ENCODE measurements at regions not wholly inside any gene's neighbourhood (a gene's known extent, or its start where the extent isn't known, plus 50 kb on each side); places are given as distances from the start of the nearest gene placed in this dataset.

- Mint-ChIP-seq H3K4me1 (ENCODE audit: unreplicated experiment) (peaks cover 10% of the 10 kb centered on the region), H3K4me3 (ENCODE audit: unreplicated experiment) (no peak overlapping the region), H3K36me3 (ENCODE audit: low read depth, unreplicated experiment) (no peaks in the 10 kb centered on the region), H3K27me3 (ENCODE audit: unreplicated experiment) (peaks cover 4% of the 10 kb centered on the region), H3K27ac (ENCODE audit: unreplicated experiment) (no peak overlapping the region), H3K9me3 (ENCODE audit: unreplicated experiment) (no peaks in the 10 kb centered on the region)
- no peak for DNase-seq (ENCODE audit: low spot score)
- TF ChIP-seq, protein P1, sequence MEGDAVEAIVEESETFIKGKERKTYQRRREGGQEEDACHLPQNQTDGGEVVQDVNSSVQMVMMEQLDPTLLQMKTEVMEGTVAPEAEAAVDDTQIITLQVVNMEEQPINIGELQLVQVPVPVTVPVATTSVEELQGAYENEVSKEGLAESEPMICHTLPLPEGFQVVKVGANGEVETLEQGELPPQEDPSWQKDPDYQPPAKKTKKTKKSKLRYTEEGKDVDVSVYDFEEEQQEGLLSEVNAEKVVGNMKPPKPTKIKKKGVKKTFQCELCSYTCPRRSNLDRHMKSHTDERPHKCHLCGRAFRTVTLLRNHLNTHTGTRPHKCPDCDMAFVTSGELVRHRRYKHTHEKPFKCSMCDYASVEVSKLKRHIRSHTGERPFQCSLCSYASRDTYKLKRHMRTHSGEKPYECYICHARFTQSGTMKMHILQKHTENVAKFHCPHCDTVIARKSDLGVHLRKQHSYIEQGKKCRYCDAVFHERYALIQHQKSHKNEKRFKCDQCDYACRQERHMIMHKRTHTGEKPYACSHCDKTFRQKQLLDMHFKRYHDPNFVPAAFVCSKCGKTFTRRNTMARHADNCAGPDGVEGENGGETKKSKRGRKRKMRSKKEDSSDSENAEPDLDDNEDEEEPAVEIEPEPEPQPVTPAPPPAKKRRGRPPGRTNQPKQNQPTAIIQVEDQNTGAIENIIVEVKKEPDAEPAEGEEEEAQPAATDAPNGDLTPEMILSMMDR (IDR thresholded peaks at IDR 0.05; ENCODE audit: unreplicated experiment), result no peak
Observed at GRCh38 chr4:110682311-110682710, 59.4 kb upstream of the PITX2 start.

GRCh38 chr4:110683601-110684000 lies 60.7 kb upstream of the PITX2 start:
- Mint-ChIP-seq H3K9me3 (ENCODE audit: unreplicated experiment) (no peaks in the 10 kb centered on the region), H3K27me3 (ENCODE audit: unreplicated experiment) (peaks cover 4% of the 10 kb centered on the region), H3K27ac (ENCODE audit: unreplicated experiment) (no peak overlapping the region), H3K4me3 (ENCODE audit: unreplicated experiment) (no peak overlapping the region), H3K4me1 (ENCODE audit: unreplicated experiment) (peaks cover 10% of the 10 kb centered on the region), H3K36me3 (ENCODE audit: low read depth, unreplicated experiment) (no peaks in the 10 kb centered on the region)
- TF ChIP-seq, protein P1 (IDR thresholded peaks at IDR 0.05; ENCODE audit: unreplicated experiment), result no peak
- DNase-seq (ENCODE audit: low spot score), result no peak

DNA sequence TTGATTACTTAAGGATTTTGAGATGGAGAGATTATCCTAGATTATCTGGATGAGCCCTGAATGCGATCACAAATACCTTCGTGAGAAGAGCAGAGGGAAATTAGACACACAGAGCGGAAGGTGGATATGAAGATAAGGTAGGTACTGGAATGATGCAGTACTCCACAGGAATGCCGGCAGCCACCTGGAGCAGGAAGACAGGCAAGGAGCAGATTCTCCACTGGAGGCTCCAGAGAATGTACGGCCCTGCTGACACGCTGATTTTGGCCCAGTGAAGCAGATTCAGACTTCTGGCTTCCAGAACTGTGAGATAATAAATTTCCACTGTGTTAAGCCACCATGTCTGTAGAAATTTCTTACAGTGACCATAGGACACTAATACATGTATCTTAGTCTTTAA lies 79.4 kb upstream of the PITX2 start:
- H3K36me3 Mint-ChIP-seq (ENCODE audit: low read depth, unreplicated experiment), result no peaks in the 10 kb centered on the region
- no peaks in the 10 kb centered on the region for H3K27me3 Mint-ChIP-seq (ENCODE audit: unreplicated experiment)
- no peaks in the 10 kb centered on the region for H3K9me3 Mint-ChIP-seq (ENCODE audit: unreplicated experiment)
- H3K4me1 Mint-ChIP-seq (ENCODE audit: unreplicated experiment), result no peaks in the 10 kb centered on the region
- TF ChIP-seq, protein P1 (IDR thresholded peaks at IDR 0.05; ENCODE audit: unreplicated experiment), result no peak
- H3K27ac Mint-ChIP-seq (ENCODE audit: unreplicated experiment), result no peak overlapping the region
- no peak for DNase-seq (ENCODE audit: low spot score)
- no peak overlapping the region for H3K4me3 Mint-ChIP-seq (ENCODE audit: unreplicated experiment)

GRCh38 chr4:110704748-110705439 lies 82.0 kb upstream of the PITX2 start:
- Mint-ChIP-seq H3K9me3 (ENCODE audit: unreplicated experiment) (no peaks in the 10 kb centered on the region), H3K4me3 (ENCODE audit: unreplicated experiment) (no peak overlapping the region), H3K36me3 (ENCODE audit: low read depth, unreplicated experiment) (no peaks in the 10 kb centered on the region), H3K4me1 (ENCODE audit: unreplicated experiment) (no peaks in the 10 kb centered on the region), H3K27ac (ENCODE audit: unreplicated experiment) (no peak overlapping the region), H3K27me3 (ENCODE audit: unreplicated experiment) (no peaks in the 10 kb centered on the region)
- DNase-seq (ENCODE audit: low spot score), result no peak
- TF ChIP-seq, protein P1 (IDR thresholded peaks at IDR 0.05; ENCODE audit: unreplicated experiment), result no peak

- Mint-ChIP-seq H3K27me3 (ENCODE audit: unreplicated experiment) (no peaks in the 10 kb centered on the region), H3K36me3 (ENCODE audit: low read depth, unreplicated experiment) (no peaks in the 10 kb centered on the region), H3K4me1 (ENCODE audit: unreplicated experiment) (no peaks in the 10 kb centered on the region), H3K9me3 (ENCODE audit: unreplicated experiment) (no peaks in the 10 kb centered on the region), H3K27ac (ENCODE audit: unreplicated experiment) (no peak overlapping the region), H3K4me3 (ENCODE audit: unreplicated experiment) (no peak overlapping the region)
- no peak for DNase-seq (ENCODE audit: low spot score)
- TF ChIP-seq, protein P1 (IDR thresholded peaks at IDR 0.05; ENCODE audit: unreplicated experiment), result no peak
Observed at GRCh38 chr4:110705440-110705782, 82.5 kb upstream of the PITX2 start.
